B cell (primary cell): ENCODE measurements at regions not wholly inside any gene's neighbourhood (a gene's known extent, or its start where the extent isn't known, plus 50 kb on each side); places are given as distances from the start of the nearest gene placed in this dataset.

Experiments
- ATAC-seq: fragments of 200-7000 bp; cut with Tn5 transposase; one replicate; pipeline ENCODE4 v1.10.0; 2021; ENCODE audit warnings: low read depth, mild to moderate bottlenecking, moderate number of reproducible peaks, moderate library complexity
- CTCF ChIA-PET: fragments of 350-600 bp; sonication (Branson Sonifier 250); formaldehyde crosslinking; loops from one replicate; lab custom pipeline; 2021; ENCODE audit warnings: antibody characterized with exemption, inconsistent platforms; lab: Charles Lee
- POLR2A ChIA-PET: fragments of 350-600 bp; sonication (Branson Sonifier 250); formaldehyde crosslinking; loops from one replicate; lab custom pipeline; 2021; ENCODE audit warnings: antibody characterized with exemption; lab: Charles Lee
- DNase-seq: peaks from one replicate; pipeline ENCODE4 v3.0.0; 2013
- H2AFZ ChIP-seq: 2 replicates; pipeline ENCODE4 v1.6.1; 2012; ENCODE audit warnings: mild to moderate bottlenecking, low read depth, low read length; ENCODE audit not compliant: insufficient read depth, poor library complexity, severe bottlenecking
- H3K27ac ChIP-seq, 2 donors: 1 replicate in 1 of 2; 2 replicates in 1 of 2; pipeline ENCODE4 v1.5.1; 2012 to 2013; ENCODE audit warnings: low read length in 2 of 2, mild to moderate bottlenecking in 2 of 2, moderate library complexity in 1 of 2
- H3K27me3 ChIP-seq, 4 experiments: fragments of 200-600 bp in 1 of 4; sonication (generic) in 1 of 4; replicated peaks in 1 of 4; 1 replicate in 2 of 4; 2 replicates in 2 of 4; pipeline versions ENCODE4 v1.6.1 to v1.7.0; 2013 to 2016; ENCODE audit warnings: low read length in 3 of 4, mild to moderate bottlenecking in 2 of 4, mixed read lengths in 1 of 4, moderate library complexity in 1 of 4; ENCODE audit not compliant: insufficient read depth in 4 of 4, control insufficient read depth in 3 of 4; ENCODE audit errors: control extremely low read depth in 1 of 4
- H3K36me3 ChIP-seq, 2 experiments: replicated peaks in 1 of 2; 1 replicate in 1 of 2; 2 replicates in 1 of 2; pipeline versions ENCODE4 v1.6.1 to v1.7.1; 2013; ENCODE audit warnings: low read length in 1 of 2; ENCODE audit not compliant: insufficient read depth in 2 of 2, control insufficient read depth in 1 of 2; ENCODE audit errors: control extremely low read depth in 1 of 2, extremely low read depth in 1 of 2
- H3K4me1 ChIP-seq, 2 donors: fragments of 200-600 bp in 1 of 2; sonication (generic) in 1 of 2; 1 replicate in 1 of 2; 2 replicates in 1 of 2; pipeline versions ENCODE4 v1.5.1 to v1.6.1; 2013 to 2017; ENCODE audit warnings: low read length in 2 of 2; ENCODE audit not compliant: control insufficient read depth in 2 of 2, insufficient read depth in 2 of 2
- H3K4me2 ChIP-seq: replicated peaks from 2 replicates; pipeline ENCODE3; 2012; ENCODE audit warnings: mild to moderate bottlenecking, low read depth, low read length; ENCODE audit not compliant: poor library complexity, severe bottlenecking
- H3K4me3 ChIP-seq, 5 experiments: fragments of 200-600 bp in 1 of 5; sonication (generic) in 1 of 5; 1 replicate in 3 of 5; 2 replicates in 2 of 5; pipeline versions ENCODE4 v1.5.1 to v1.7.0; 2011 to 2016; ENCODE audit warnings: low read length in 4 of 5, mild to moderate bottlenecking in 4 of 5, low read depth in 2 of 5, control low read depth in 1 of 5, moderate library complexity in 1 of 5; ENCODE audit not compliant: insufficient read depth in 1 of 5; ENCODE audit errors: control extremely low read depth in 1 of 5, extremely low read depth in 1 of 5
- H3K79me2 ChIP-seq: fragments of 200-600 bp; sonication (generic); one replicate; pipeline ENCODE4 v1.6.0; 2016; ENCODE audit warnings: low read length; ENCODE audit not compliant: control insufficient read depth, insufficient read depth
- H3K9ac ChIP-seq: fragments of 200-600 bp; sonication (generic); 2 replicates; pipeline ENCODE4 v1.6.1; 2017; ENCODE audit warnings: mild to moderate bottlenecking, low read length, moderate library complexity
- H3K9me3 ChIP-seq, 3 donors: one replicate each; pipeline versions ENCODE4 v1.6.1 to v1.7.1; 2013; ENCODE audit warnings: low read length in 2 of 3; ENCODE audit not compliant: control insufficient read depth in 2 of 3, insufficient read depth in 1 of 3; ENCODE audit errors: control extremely low read depth in 1 of 3
- H4K20me1 ChIP-seq: 2 replicates; pipeline ENCODE4 v1.6.0; 2012; ENCODE audit warnings: mild to moderate bottlenecking, low read length; ENCODE audit not compliant: insufficient read depth, control insufficient read depth, poor library complexity, severe bottlenecking
- H3K27ac Mint-ChIP-seq: one replicate; pipeline ENCODE4 v1.8.0; 2021; ENCODE audit warnings: mixed read lengths
- H3K27me3 Mint-ChIP-seq: one replicate; pipeline ENCODE4 v1.8.0; 2021; ENCODE audit warnings: mixed read lengths
- H3K4me1 Mint-ChIP-seq: one replicate; pipeline ENCODE4 v1.8.0; 2021; ENCODE audit warnings: mixed read lengths
- H3K4me3 Mint-ChIP-seq: one replicate; pipeline ENCODE4 v1.8.0; 2021; ENCODE audit warnings: mixed read lengths
- H3K9me3 Mint-ChIP-seq: one replicate; pipeline ENCODE4 v1.8.0; 2022; ENCODE audit warnings: mixed read lengths; ENCODE audit not compliant: insufficient read depth
- CTCF ChIP-seq: fragments of 200-600 bp; IDR thresholded peaks from one replicate; pipeline ENCODE4 v1.8.0; 2022; ENCODE audit warnings: antibody characterized with exemption, mild to moderate bottlenecking
- EZH2 ChIP-seq: IDR thresholded peaks from 2 replicates; pipeline ENCODE4 v1.6.1; 2012; ENCODE audit warnings: borderline replicate concordance, low read depth, mild to moderate bottlenecking, moderate library complexity, low read length; ENCODE audit not compliant: insufficient read depth, poor library complexity, severe bottlenecking
- WGBS: methylation state at CpG from one replicate; pipeline ENCODE4 v1.1.5; 2013; ENCODE audit warnings: missing lambda C conversion rate; ENCODE audit not compliant: insufficient coverage; 5-methylcytosine and 5-hydroxymethylcytosine counted together
- intact Hi-C: fragments of 100-400 bp; cut with micrococcal nuclease; formaldehyde crosslinking; loops from one replicate; pipeline ENCODE4 v1.10.0; 2022

GRCh38 chr2:239657992-239658391 is 257.2 kb upstream of the HDAC4 start:
- no peaks in the 10 kb centered on the region for H3K9me3 ChIP-seq
- ATAC-seq = no peak
- H4K20me1 ChIP-seq = no peaks in the 10 kb centered on the region
- no peak overlapping the region for H3K4me3 ChIP-seq
- H3K9ac ChIP-seq = no peak overlapping the region
- intact Hi-C loops = no loop called here
- peaks cover 0 to 13% (median 0%) of the 10 kb centered on the region in 4 experiments for H3K27me3 ChIP-seq
- no peaks in the 10 kb centered on the region for H3K79me2 ChIP-seq
- ChIA-PET CTCF (no interaction called here), POLR2A (no interaction called here)
- H3K36me3 ChIP-seq = no peaks in the 10 kb centered on the region
- 92% methylated on average over 6 of the region's 6 CpGs for WGBS
- no peak overlapping the region for H2AFZ ChIP-seq
- H3K4me2 ChIP-seq = no peak overlapping the region
- H3K27ac ChIP-seq = no peak overlapping the region
- Mint-ChIP-seq H3K9me3 (no peaks in the 10 kb centered on the region), H3K27ac (no peak overlapping the region), H3K4me1 (no peaks in the 10 kb centered on the region), H3K4me3 (no peak overlapping the region), H3K27me3 (peaks cover 32% of the 10 kb centered on the region)
- TF ChIP-seq CTCF (no peak), EZH2 (no peak)
- no peak for DNase-seq
- no peaks in the 10 kb centered on the region for H3K4me1 ChIP-seq

- CTCF ChIA-PET = no interaction called here
Measured at GRCh38 chr2:239657236-239657635, 256.4 kb upstream of the HDAC4 start.

More at GRCh38 chr2:239657236-239657635, 256.4 kb upstream of the HDAC4 start:
- intact Hi-C loops = no loop called here
- no peak overlapping the region for H3K4me3 Mint-ChIP-seq
- no CpG with 5 or more reads among the region's 2 CpGs for WGBS
- POLR2A ChIA-PET = no interaction called here
- H4K20me1 ChIP-seq = no peaks in the 10 kb centered on the region
- peaks cover 24% of the 10 kb centered on the region for H3K27me3 Mint-ChIP-seq
- peaks cover 0 to under 1% (median 0%) of the 10 kb centered on the region in 3 donors for H3K9me3 ChIP-seq
- no peak for ATAC-seq
- no peaks in the 10 kb centered on the region for H3K4me1 Mint-ChIP-seq
- no peak overlapping the region for H3K4me2 ChIP-seq
- no peak overlapping the region for H3K27ac ChIP-seq
- no peak for TF ChIP-seq CTCF
- no peak for TF ChIP-seq EZH2
- no peak overlapping the region for H2AFZ ChIP-seq
- no peak overlapping the region for H3K27ac Mint-ChIP-seq
- no peaks in the 10 kb centered on the region for H3K4me1 ChIP-seq
- H3K9me3 Mint-ChIP-seq = no peaks in the 10 kb centered on the region
- H3K27me3 ChIP-seq = peaks cover 0 to 11% (median 0%) of the 10 kb centered on the region in 4 experiments
- no peak for DNase-seq
- no peaks in the 10 kb centered on the region for H3K79me2 ChIP-seq
- no peak overlapping the region for H3K4me3 ChIP-seq
- H3K36me3 ChIP-seq = no peaks in the 10 kb centered on the region
- no peak overlapping the region for H3K9ac ChIP-seq
